ENCODE measurements at regions not wholly inside any gene's neighbourhood (a gene's known extent, or its start where the extent isn't known, plus 50 kb on each side); places are given as distances from the start of the nearest gene placed in this dataset.
A peak's percentile ranks its signal among the peaks of the same experiment; 100 is the strongest.

GRCh38 chr3:67809370-67809935, 155.0 kb upstream of the SUCLG2 start:
- DNase-seq (ENCODE audit: low read depth), result no peak
- TF ChIP-seq CTCF (IDR thresholded peaks at IDR 0.05; ENCODE audit: control insufficient read depth, insufficient read depth, low read depth, low read length, missing control alignments), result no peak
- no peak overlapping the region for H3K4me3 ChIP-seq (ENCODE audit: control insufficient read depth, low read depth, low read length)

- no peak overlapping the region for H3K4me3 ChIP-seq (ENCODE audit: control insufficient read depth, low read depth, low read length)
- no peak for TF ChIP-seq CTCF (IDR thresholded peaks at IDR 0.05; ENCODE audit: control insufficient read depth, insufficient read depth, low read depth, low read length, missing control alignments)
- DNase-seq (ENCODE audit: low read depth), result no peak
These were observed 154.5 kb upstream of the SUCLG2 start for GRCh38 chr3:67808906-67809305.

GRCh38 chr3:67804578-67804977, 150.2 kb upstream of the SUCLG2 start:
- no peak overlapping the region for H3K4me3 ChIP-seq (ENCODE audit: control insufficient read depth, low read depth, low read length)
- no peak for DNase-seq (ENCODE audit: low read depth)
- TF ChIP-seq CTCF (IDR thresholded peaks at IDR 0.05; ENCODE audit: control insufficient read depth, insufficient read depth, low read depth, low read length, missing control alignments), result no peak

- no peak for DNase-seq (ENCODE audit: low read depth)
- H3K4me3 ChIP-seq (ENCODE audit: control insufficient read depth, low read depth, low read length), result no peak overlapping the region
- no peak for TF ChIP-seq CTCF (IDR thresholded peaks at IDR 0.05; ENCODE audit: control insufficient read depth, insufficient read depth, low read depth, low read length, missing control alignments)
These were observed 149.7 kb upstream of the SUCLG2 start for GRCh38 chr3:67804089-67804488.

- DNase-seq (ENCODE audit: low read depth), result no peak
- no peak for TF ChIP-seq CTCF (IDR thresholded peaks at IDR 0.05; ENCODE audit: control insufficient read depth, insufficient read depth, low read depth, low read length, missing control alignments)
- H3K4me3 ChIP-seq (ENCODE audit: control insufficient read depth, low read depth, low read length), result no peak overlapping the region
These were observed 144.0 kb upstream of the SUCLG2 start for GRCh38 chr3:67798412-67798811.

GRCh38 chr3:67791620-67792019, 137.2 kb upstream of the SUCLG2 start:
- TF ChIP-seq CTCF (IDR thresholded peaks at IDR 0.05; ENCODE audit: control insufficient read depth, insufficient read depth, low read depth, low read length, missing control alignments), result no peak
- DNase-seq (ENCODE audit: low read depth), result no peak
- H3K4me3 ChIP-seq (ENCODE audit: control insufficient read depth, low read depth, low read length), result no peak overlapping the region

- peak; percentile 10 for DNase-seq (ENCODE audit: low read depth)
- H3K4me3 ChIP-seq (ENCODE audit: control insufficient read depth, low read depth, low read length), result no peak overlapping the region
- TF ChIP-seq CTCF (IDR thresholded peaks at IDR 0.05; ENCODE audit: control insufficient read depth, insufficient read depth, low read depth, low read length, missing control alignments), result peak; percentile 71
These were observed 135.6 kb upstream of the SUCLG2 start for GRCh38 chr3:67790043-67790442.

Measured in AG09309 (cell line).